DMS53 treated with DMSO at 0.1 percent for 48 hours (cell line): ENCODE measurements at regions not wholly inside any gene's neighbourhood (a gene's known extent, or its start where the extent isn't known, plus 50 kb on each side); places are given as distances from the start of the nearest gene placed in this dataset.
"Not testable (repeated sequence)": the region's sequence is repeated elsewhere in the genome, so short reads cannot be mapped to it uniquely, and the experiment has no call there.

Experiments
- DNase-seq: peaks from one replicate; lab custom pipeline; 2025; ENCODE audit not compliant: unreplicated experiment; lab: John Stamatoyannopoulos, UW

GRCh38 chr9:757246-757881, 84.1 kb upstream of the DMRT1 start:
- no peak for DNase-seq

GRCh38 chr9:758146-758545, 83.4 kb upstream of the DMRT1 start:
- no peak for DNase-seq

- DNase-seq = no peak
Measured at GRCh38 chr9:759541-759940, 82.0 kb upstream of the DMRT1 start.

GRCh38 chr9:759983-760736, 81.3 kb upstream of the DMRT1 start:
- no peak for DNase-seq

GRCh38 chr9:761176-761792, 80.2 kb upstream of the DMRT1 start:
- DNase-seq = no peak

- no peak for DNase-seq
Measured at GRCh38 chr9:761793-762560, 79.5 kb upstream of the DMRT1 start.

- DNase-seq = no peak
Measured at GRCh38 chr9:763692-764091, 77.8 kb upstream of the DMRT1 start.

GRCh38 chr9:764105-764524, 77.4 kb upstream of the DMRT1 start:
- peak; percentile 55 for DNase-seq

GRCh38 chr9:764986-765385, 76.5 kb upstream of the DMRT1 start:
- DNase-seq = no peak

GRCh38 chr9:767061-767561, 74.4 kb upstream of the DMRT1 start:
- DNase-seq = not testable (repeated sequence)

GRCh38 chr9:776086-776485, 65.4 kb upstream of the DMRT1 start:
- DNase-seq = no peak

GRCh38 chr9:777978-778377, 63.5 kb upstream of the DMRT1 start:
- no peak for DNase-seq

- no peak for DNase-seq
Measured at GRCh38 chr9:784202-784601, 57.3 kb upstream of the DMRT1 start.

- no peak for DNase-seq
Measured at GRCh38 chr9:784916-785315, 56.6 kb upstream of the DMRT1 start.

GRCh38 chr9:785997-786396, 55.5 kb upstream of the DMRT1 start:
- DNase-seq = no peak

- no peak for DNase-seq
Measured at GRCh38 chr9:786405-786804, 55.1 kb upstream of the DMRT1 start.

GRCh38 chr9:788777-789176, 52.7 kb upstream of the DMRT1 start:
- no peak for DNase-seq
